PC-9 (cell line): ENCODE measurements at regions not wholly inside any gene's neighbourhood (a gene's known extent, or its start where the extent isn't known, plus 50 kb on each side); places are given as distances from the start of the nearest gene placed in this dataset.

Source experiments
- BruUV-seq: library from RNA; stranded (reverse); fragments of 400-500 nt; replicated peaks from 2 replicates; lab custom pipeline; 2021; lab: Mats Ljungman, UMichigan
- CTCF ChIA-PET: fragments of 300-600 bp; sonication (Branson Sonifier 250); formaldehyde crosslinking; loops from one replicate; lab custom pipeline; 2022; ENCODE audit warnings: antibody characterized with exemption; lab: Charles Lee
- POLR2A ChIA-PET: fragments of 300-600 bp; sonication (Branson Sonifier 250); formaldehyde crosslinking; loops from one replicate; lab custom pipeline; 2022; ENCODE audit warnings: antibody characterized with exemption; ENCODE audit not compliant: unreplicated experiment; lab: Charles Lee
- DNase-seq, 2 experiments: peaks; one replicate each; pipeline versions ENCODE4 v3.0.0 to v3.0.0-alpha.2; 2015 to 2022; ENCODE audit warnings: mixed read lengths in 1 of 2
- H2AFZ ChIP-seq: fragments of 200-600 bp; sonication (generic); 2 replicates; pipeline ENCODE4 v1.8.1; 2017; ENCODE audit warnings: antibody characterized with exemption
- H3F3A ChIP-seq: fragments of 200-600 bp; sonication (generic); 2 replicates; pipeline ENCODE4 v1.8.1; 2017; ENCODE audit warnings: antibody characterized with exemption, mild to moderate bottlenecking, low read depth; ENCODE audit not compliant: insufficient read depth
- H3K27ac ChIP-seq: fragments of 200-600 bp; sonication (generic); 2 replicates; pipeline ENCODE4 v1.6.1; 2016; ENCODE audit warnings: mixed run types
- H3K27me3 ChIP-seq: fragments of 200-600 bp; sonication (generic); 2 replicates; pipeline ENCODE4 v1.6.1; 2016; ENCODE audit warnings: low read depth, mixed run types; ENCODE audit not compliant: insufficient read depth
- H3K36me3 ChIP-seq: fragments of 200-600 bp; sonication (generic); 2 replicates; pipeline ENCODE4 v1.6.1; 2016; ENCODE audit warnings: low read depth, mixed run types
- H3K4me1 ChIP-seq: fragments of 200-600 bp; sonication (generic); replicated peaks from 2 replicates; pipeline ENCODE4 v1.6.1; 2016; ENCODE audit warnings: mixed run types; ENCODE audit not compliant: insufficient read depth
- H3K4me2 ChIP-seq: fragments of 200-600 bp; sonication (generic); 2 replicates; pipeline ENCODE4 v1.6.1; 2017; ENCODE audit warnings: mixed run types
- H3K4me3 ChIP-seq: fragments of 200-600 bp; sonication (generic); 2 replicates; pipeline ENCODE4 v1.6.1; 2016; ENCODE audit warnings: mixed run types
- H3K79me2 ChIP-seq: fragments of 200-600 bp; sonication (generic); 2 replicates; pipeline ENCODE4 v1.6.1; 2017; ENCODE audit warnings: low read depth, mixed run types
- H3K9me2 ChIP-seq: fragments of 200-600 bp; sonication (generic); 2 replicates; pipeline ENCODE4 v1.8.1; 2017; ENCODE audit warnings: mild to moderate bottlenecking; ENCODE audit not compliant: insufficient read depth
- H3K9me3 ChIP-seq: fragments of 200-600 bp; sonication (generic); 2 replicates; pipeline ENCODE4 v1.8.1; 2016; ENCODE audit warnings: low read depth; ENCODE audit not compliant: insufficient read depth
- H4K20me1 ChIP-seq: fragments of 200-600 bp; sonication (generic); 2 replicates; pipeline ENCODE4 v1.8.1; 2017; ENCODE audit not compliant: insufficient read depth
- CTCF ChIP-seq: fragments of 200-600 bp; sonication (generic); conservative IDR thresholded peaks from 2 replicates; pipeline ENCODE4 v1.6.1; 2017; ENCODE audit warnings: mixed run types, antibody characterized with exemption, mild to moderate bottlenecking, moderate library complexity
- EZH2 ChIP-seq: fragments of 200-600 bp; sonication (generic); IDR thresholded peaks from 2 replicates; pipeline ENCODE4 v1.8.0; 2017; ENCODE audit warnings: antibody characterized with exemption, low read depth
- intact Hi-C: fragments of 100-400 bp; cut with micrococcal nuclease; formaldehyde crosslinking; loops from one replicate; pipeline ENCODE4 v1.10.0; 2022; ENCODE audit not compliant: unreplicated experiment

DNA sequence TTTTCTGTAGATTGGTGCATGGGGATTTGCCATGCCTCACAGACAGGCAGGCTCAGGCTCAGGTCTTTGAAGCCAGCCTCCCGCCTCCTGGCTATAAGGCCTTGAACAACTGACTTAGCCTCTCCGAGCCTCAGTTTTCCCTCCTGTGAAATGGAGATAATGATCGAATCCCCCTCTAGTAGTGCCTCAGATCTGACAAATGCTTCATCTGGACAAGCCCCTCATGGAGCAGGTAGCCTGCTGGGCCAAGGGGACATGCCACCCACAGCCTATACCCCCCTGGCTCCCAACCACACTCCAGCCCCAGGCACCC, 68.1 kb upstream of the LCTL start:
- H3K36me3 ChIP-seq: no peaks in the 10 kb centered on the region
- no peaks in the 10 kb centered on the region for H3K4me1 ChIP-seq
- no TSS peak for BruUV-seq
- no peaks in the 10 kb centered on the region for H3F3A ChIP-seq
- no peak overlapping the region for H3K4me3 ChIP-seq
- H3K9me2 ChIP-seq: no peaks in the 10 kb centered on the region
- intact Hi-C loops: no loop called here
- no peak overlapping the region for H3K4me2 ChIP-seq
- no peaks in the 10 kb centered on the region for H4K20me1 ChIP-seq
- H3K79me2 ChIP-seq: no peaks in the 10 kb centered on the region
- POLR2A ChIA-PET: no interaction called here
- H2AFZ ChIP-seq: no peak overlapping the region
- TF ChIP-seq CTCF (no peak), EZH2 (no peak)
- no peaks in the 10 kb centered on the region for H3K9me3 ChIP-seq
- H3K27ac ChIP-seq: no peak overlapping the region
- DNase-seq: no peak
- CTCF ChIA-PET: no interaction called here
- H3K27me3 ChIP-seq: no peaks in the 10 kb centered on the region

GRCh38 chr15:66634540-66634939, 67.5 kb upstream of the SMAD6 start:
- H3K36me3 ChIP-seq: no peaks in the 10 kb centered on the region
- intact Hi-C loops: no loop called here
- DNase-seq: no peak
- H3F3A ChIP-seq: no peaks in the 10 kb centered on the region
- H3K4me2 ChIP-seq: no peak overlapping the region
- no peaks in the 10 kb centered on the region for H3K9me3 ChIP-seq
- H3K9me2 ChIP-seq: no peaks in the 10 kb centered on the region
- no peak for TF ChIP-seq EZH2
- no peak for TF ChIP-seq CTCF
- no peak overlapping the region for H3K4me3 ChIP-seq
- ChIA-PET POLR2A (interaction anchor here (0.6 kb wide), 1 partner anchor 8 kb away, joined by 4 read pairs; no protein-coding TSS in a partner anchor), CTCF (interaction anchor here (0.7 kb wide), 1 partner anchor 68 kb away, joined by 12 read pairs; no protein-coding TSS in a partner anchor)
- H2AFZ ChIP-seq: no peak overlapping the region
- no peaks in the 10 kb centered on the region for H4K20me1 ChIP-seq
- H3K27ac ChIP-seq: no peak overlapping the region
- H3K4me1 ChIP-seq: no peaks in the 10 kb centered on the region
- H3K79me2 ChIP-seq: no peaks in the 10 kb centered on the region
- no TSS peak for BruUV-seq
- H3K27me3 ChIP-seq: no peaks in the 10 kb centered on the region

DNA sequence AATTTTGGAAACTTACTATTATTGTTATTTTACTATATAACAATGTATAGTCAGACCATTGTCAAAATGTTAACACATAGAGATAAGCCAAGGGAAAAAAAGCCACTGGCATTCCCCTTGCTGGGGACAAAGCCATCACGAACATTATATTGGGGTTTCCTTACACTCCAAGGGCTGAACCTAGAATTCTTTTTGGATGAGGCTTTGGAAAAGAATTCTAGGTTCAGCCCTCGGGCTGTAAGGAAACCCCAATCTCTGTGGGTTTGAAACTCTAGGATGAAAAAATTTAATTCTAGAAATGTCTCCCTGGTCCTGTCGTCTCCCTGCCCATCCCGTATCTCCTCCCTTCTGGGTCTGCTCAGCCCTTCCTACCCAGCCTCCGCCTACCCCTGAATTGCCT, 67.0 kb upstream of the SMAD6 start:
- no peaks in the 10 kb centered on the region for H3K36me3 ChIP-seq
- H3K27ac ChIP-seq: no peak overlapping the region
- H3F3A ChIP-seq: no peaks in the 10 kb centered on the region
- BruUV-seq: no TSS peak
- no peaks in the 10 kb centered on the region for H3K9me2 ChIP-seq
- TF ChIP-seq CTCF (no peak), EZH2 (no peak)
- H3K27me3 ChIP-seq: no peaks in the 10 kb centered on the region
- H3K79me2 ChIP-seq: no peaks in the 10 kb centered on the region
- DNase-seq: no peak
- intact Hi-C loops: no loop called here
- H3K4me1 ChIP-seq: no peaks in the 10 kb centered on the region
- CTCF ChIA-PET: interaction anchor here (0.7 kb wide), 1 partner anchor 67 kb away, joined by 12 read pairs; no protein-coding TSS in a partner anchor
- no peak overlapping the region for H3K4me3 ChIP-seq
- no peaks in the 10 kb centered on the region for H3K9me3 ChIP-seq
- H3K4me2 ChIP-seq: no peak overlapping the region
- POLR2A ChIA-PET: interaction anchor here (0.6 kb wide), 1 partner anchor 8 kb away, joined by 4 read pairs; no protein-coding TSS in a partner anchor
- H4K20me1 ChIP-seq: no peaks in the 10 kb centered on the region
- no peak overlapping the region for H2AFZ ChIP-seq
